ENCODE measurements at regions not wholly inside any gene's neighbourhood (a gene's known extent, or its start where the extent isn't known, plus 50 kb on each side); places are given as distances from the start of the nearest gene placed in this dataset.
"Not testable (repeated sequence)": the region's sequence is repeated elsewhere in the genome, so short reads cannot be mapped to it uniquely, and the experiment has no call there.

DNA sequence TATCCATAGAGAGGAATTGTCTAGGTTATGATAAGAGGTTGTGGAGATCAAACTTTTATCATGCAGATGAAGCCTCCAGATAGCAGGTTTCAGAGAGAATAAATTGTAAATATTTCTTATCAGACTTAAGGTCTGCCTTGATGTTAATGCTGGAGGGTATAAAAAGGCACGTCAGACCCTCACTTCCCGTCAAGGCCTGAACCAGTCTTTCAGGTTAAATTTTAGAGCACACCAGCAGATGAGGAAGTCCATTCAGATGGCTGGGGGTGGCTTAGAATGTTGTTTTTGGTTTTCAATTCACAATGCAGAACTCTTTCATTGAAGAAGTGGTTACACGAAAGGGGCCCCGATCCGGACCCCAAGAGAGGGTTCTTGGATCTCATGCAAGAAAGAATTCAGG, 144.4 kb upstream of the FBXO11 start:
- ATAC-seq (ENCODE audit: low FRiP score), result no peak
- TF ChIP-seq CTCF (IDR thresholded peaks at IDR 0.05), result no peak
- no peak for DNase-seq (ENCODE audit: low spot score)

GRCh38 chr2:48059975-48060374, 153.7 kb upstream of the FBXO11 start:
- ATAC-seq (ENCODE audit: low FRiP score), result no peak
- DNase-seq (ENCODE audit: low spot score), result no peak
- TF ChIP-seq CTCF (IDR thresholded peaks at IDR 0.05), result no peak

DNA sequence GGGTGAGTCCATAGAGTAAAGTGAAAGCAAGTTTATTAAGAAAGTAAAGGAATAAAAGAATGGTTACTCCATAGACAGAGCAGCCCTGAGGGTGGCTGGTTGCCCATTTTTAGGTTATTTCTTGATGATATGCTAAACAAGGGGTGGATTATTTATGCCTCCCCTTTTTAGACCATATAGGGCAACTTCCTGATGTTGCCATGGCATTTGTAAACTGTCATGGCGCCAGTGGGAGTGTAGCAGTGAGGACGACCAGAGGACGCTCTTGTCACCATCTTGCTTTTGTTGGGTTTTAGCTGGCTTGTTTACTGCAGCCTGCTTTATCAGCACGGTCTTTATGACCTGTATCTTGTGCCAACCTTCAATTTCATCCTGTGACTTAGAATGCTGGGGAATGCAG, 155.4 kb upstream of the FBXO11 start:
- not testable (repeated sequence) for ATAC-seq (ENCODE audit: low FRiP score); DNase-seq (ENCODE audit: low spot score)

- no peak for DNase-seq (ENCODE audit: low spot score)
- TF ChIP-seq CTCF (IDR thresholded peaks at IDR 0.05), result no peak
- ATAC-seq (ENCODE audit: low FRiP score), result no peak
Measured at GRCh38 chr2:48065096-48065495, 158.8 kb upstream of the FBXO11 start.

DNA sequence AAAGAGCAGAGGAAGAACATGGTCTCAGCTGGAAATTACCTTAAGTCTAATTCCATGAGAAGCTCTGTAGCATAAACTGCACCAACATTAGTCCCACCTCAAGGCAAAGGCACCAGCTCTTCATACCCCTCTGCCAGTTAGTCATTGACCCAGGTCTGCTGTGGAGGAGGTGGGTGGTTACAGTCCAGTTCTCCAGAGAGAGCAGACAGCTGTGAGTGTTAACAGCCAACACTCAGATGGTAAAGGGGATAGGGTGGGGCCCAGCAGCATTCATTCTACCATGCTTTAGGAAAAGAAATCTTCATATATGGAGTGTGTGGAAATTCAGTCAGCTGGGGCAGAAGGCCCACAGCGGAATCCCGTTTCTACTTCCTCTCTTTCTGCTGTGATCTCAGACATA, 159.7 kb upstream of the FBXO11 start:
- DNase-seq (ENCODE audit: low spot score) (no peak), ATAC-seq (ENCODE audit: low FRiP score) (no peak)
- no peak for TF ChIP-seq CTCF (IDR thresholded peaks at IDR 0.05)

GRCh38 chr2:48069769-48070168, 163.5 kb upstream of the FBXO11 start:
- DNase-seq (ENCODE audit: low spot score) (no peak), ATAC-seq (ENCODE audit: low FRiP score) (no peak)
- no peak for TF ChIP-seq CTCF (IDR thresholded peaks at IDR 0.05)

DNA sequence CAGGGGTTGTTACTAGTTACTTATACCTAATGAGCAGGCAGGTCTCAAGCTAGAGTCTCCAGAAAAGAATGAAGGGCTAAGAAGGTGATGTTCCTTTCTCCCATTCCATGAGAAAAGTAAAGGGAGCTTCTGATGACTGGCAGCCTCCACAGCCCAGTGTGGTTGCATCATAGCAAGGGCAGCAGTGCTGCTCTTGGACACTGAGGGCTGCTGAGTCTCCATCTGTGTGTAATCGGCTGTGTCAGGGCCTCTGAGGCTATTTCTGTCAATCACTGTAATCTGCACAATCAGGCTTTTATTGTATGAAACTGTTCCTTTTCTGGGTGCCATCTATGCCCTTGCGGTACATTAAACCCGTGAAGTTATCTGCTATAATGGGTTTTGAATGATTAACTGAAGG, 164.1 kb upstream of the FBXO11 start:
- TF ChIP-seq CTCF (IDR thresholded peaks at IDR 0.05), result no peak
- ATAC-seq (ENCODE audit: low FRiP score) (no peak), DNase-seq (ENCODE audit: low spot score) (no peak)

GRCh38 chr2:48072583-48072982, 166.3 kb upstream of the FBXO11 start:
- DNase-seq (ENCODE audit: low spot score) (no peak), ATAC-seq (ENCODE audit: low FRiP score) (no peak)
- no peak for TF ChIP-seq CTCF (IDR thresholded peaks at IDR 0.05)

All from omental fat pad (tissue), 3 donors.